Thyroid gland (tissue), 4 donors: ENCODE measurements at regions not wholly inside any gene's neighbourhood (a gene's known extent, or its start where the extent isn't known, plus 50 kb on each side); places are given as distances from the start of the nearest gene placed in this dataset.

Source experiments
- DNase-seq, 2 donors: peaks; one replicate each; pipeline ENCODE4 v3.0.0-alpha.2; 2019
- H3K27ac ChIP-seq, 3 donors: fragments of 200-600 bp; sonication (generic); 1 replicate in 2 of 3; 2 replicates in 1 of 3; pipeline ENCODE4 v1.5.1; 2016 to 2019; ENCODE audit warnings: mild to moderate bottlenecking in 1 of 3, moderate library complexity in 1 of 3
- H3K27me3 ChIP-seq: fragments of 200-600 bp; sonication (generic); one replicate; pipeline ENCODE4 v1.5.1; 2019
- H3K36me3 ChIP-seq, 2 donors: fragments of 200-600 bp; sonication (generic); one replicate each; pipeline ENCODE4 v1.5.1; 2016 to 2019
- H3K4me1 ChIP-seq, 2 donors: fragments of 200-600 bp; sonication (generic); one replicate each; pipeline ENCODE4 v1.5.1; 2017 to 2019
- H3K4me3 ChIP-seq, 3 donors: fragments of 200-600 bp; sonication (generic); replicated peaks in 1 of 3; 1 replicate in 2 of 3; 2 replicates in 1 of 3; pipeline ENCODE4 v1.5.1; 2016; ENCODE audit warnings: mild to moderate bottlenecking in 1 of 3
- H3K9me3 ChIP-seq: fragments of 200-600 bp; sonication (generic); one replicate; pipeline ENCODE4 v1.5.1; 2017
- POLR2A ChIP-seq, 2 donors: fragments of 450-650 bp; IDR thresholded peaks; one replicate each; pipeline ENCODE4 v1.6.1; 2017; ENCODE audit warnings: antibody characterized with exemption in 2 of 2, mild to moderate bottlenecking in 2 of 2, moderate library complexity in 1 of 2
- WGBS, 2 donors: methylation state at CpG; one replicate each; pipeline ENCODE4 v1.1.5; 2017; 5-methylcytosine and 5-hydroxymethylcytosine counted together
- intact Hi-C: fragments of 100-400 bp; cut with DNase I; formaldehyde crosslinking; loops from one replicate; pipeline ENCODE4 v1.15.1; 2023
- TF ChIP-seq, protein P1 (sequence below), 6 experiments: fragments of 200-600 bp in 3 of 6; fragments of 450-650 bp in 3 of 6; sonication (generic) in 3 of 6; IDR thresholded peaks; one replicate each; pipeline ENCODE4 v1.5.1; 2016 to 2019; ENCODE audit warnings: antibody characterized with exemption in 6 of 6, mild to moderate bottlenecking in 2 of 6, inconsistent platforms in 1 of 6, moderate library complexity in 1 of 6

GRCh38 chr6:155561966-155562364 is 106.3 kb upstream of the NOX3 start:
- H3K4me3 ChIP-seq, result no peak overlapping the region
- intact Hi-C loops, result no loop called here
- H3K36me3 ChIP-seq, result no peaks in the 10 kb centered on the region
- H3K27ac ChIP-seq, result no peak overlapping the region
- 86 to 90% methylated on average over 4 of the region's 4 CpGs for WGBS, 2 donors
- no peaks in the 10 kb centered on the region for H3K4me1 ChIP-seq
- no peaks in the 10 kb centered on the region for H3K9me3 ChIP-seq
- TF ChIP-seq, protein P1, sequence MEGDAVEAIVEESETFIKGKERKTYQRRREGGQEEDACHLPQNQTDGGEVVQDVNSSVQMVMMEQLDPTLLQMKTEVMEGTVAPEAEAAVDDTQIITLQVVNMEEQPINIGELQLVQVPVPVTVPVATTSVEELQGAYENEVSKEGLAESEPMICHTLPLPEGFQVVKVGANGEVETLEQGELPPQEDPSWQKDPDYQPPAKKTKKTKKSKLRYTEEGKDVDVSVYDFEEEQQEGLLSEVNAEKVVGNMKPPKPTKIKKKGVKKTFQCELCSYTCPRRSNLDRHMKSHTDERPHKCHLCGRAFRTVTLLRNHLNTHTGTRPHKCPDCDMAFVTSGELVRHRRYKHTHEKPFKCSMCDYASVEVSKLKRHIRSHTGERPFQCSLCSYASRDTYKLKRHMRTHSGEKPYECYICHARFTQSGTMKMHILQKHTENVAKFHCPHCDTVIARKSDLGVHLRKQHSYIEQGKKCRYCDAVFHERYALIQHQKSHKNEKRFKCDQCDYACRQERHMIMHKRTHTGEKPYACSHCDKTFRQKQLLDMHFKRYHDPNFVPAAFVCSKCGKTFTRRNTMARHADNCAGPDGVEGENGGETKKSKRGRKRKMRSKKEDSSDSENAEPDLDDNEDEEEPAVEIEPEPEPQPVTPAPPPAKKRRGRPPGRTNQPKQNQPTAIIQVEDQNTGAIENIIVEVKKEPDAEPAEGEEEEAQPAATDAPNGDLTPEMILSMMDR (IDR thresholded peaks at IDR 0.05), result no peak
- TF ChIP-seq POLR2A (IDR thresholded peaks at IDR 0.05), result no peak
- H3K27me3 ChIP-seq, result no peaks in the 10 kb centered on the region
- DNase-seq, result no peak

DNA sequence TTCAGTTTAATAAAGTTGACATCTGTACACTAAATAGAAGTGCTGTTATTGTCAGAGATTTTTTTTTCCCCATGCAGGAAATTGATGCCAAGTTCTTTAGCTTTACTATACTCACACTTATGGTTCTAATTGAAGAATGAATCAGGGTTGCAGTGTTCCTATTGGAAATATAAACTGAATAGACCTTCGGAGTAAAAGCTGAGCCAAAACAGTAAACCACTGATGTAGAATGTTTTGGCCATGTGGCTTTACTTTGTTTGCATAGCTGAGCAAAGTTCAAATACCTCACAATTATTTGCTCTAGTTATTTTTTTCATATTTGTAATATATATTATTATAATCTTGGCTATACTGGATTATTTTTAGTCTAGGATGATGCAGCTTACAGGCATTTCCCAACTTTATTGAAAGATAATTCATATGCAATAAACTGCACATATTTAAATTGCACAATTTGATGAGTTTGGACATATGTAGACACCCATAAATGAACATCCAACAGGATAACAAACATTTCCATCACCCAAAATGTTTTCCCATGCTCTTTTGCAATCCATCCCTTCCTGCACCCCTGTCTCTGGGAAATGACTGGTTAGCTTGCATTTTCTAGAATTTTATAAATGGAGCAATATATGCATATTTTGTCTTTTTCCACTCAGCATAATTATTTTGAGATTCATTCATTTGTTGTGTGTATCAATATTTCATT is 105.8 kb upstream of the NOX3 start:
- DNase-seq, result no peak
- intact Hi-C loops, result no loop called here
- WGBS, 2 donors, result 66 to 75% methylated on average over 1 of the region's 1 CpG
- no peaks in the 10 kb centered on the region for H3K9me3 ChIP-seq
- TF ChIP-seq, protein P1 (IDR thresholded peaks at IDR 0.05), result no peak
- TF ChIP-seq POLR2A (IDR thresholded peaks at IDR 0.05), result no peak
- no peaks in the 10 kb centered on the region for H3K27me3 ChIP-seq
- H3K27ac ChIP-seq, result no peak overlapping the region
- H3K4me1 ChIP-seq, result no peaks in the 10 kb centered on the region
- no peak overlapping the region for H3K4me3 ChIP-seq
- H3K36me3 ChIP-seq, result no peaks in the 10 kb centered on the region

GRCh38 chr6:155549928-155550327 is 94.3 kb upstream of the NOX3 start:
- whole genome bisulfite sequencing, 2 donors, result 79 to 90% methylated on average over 4 of the region's 4 CpGs
- Histone ChIP-seq H3K4me1 (no peaks in the 10 kb centered on the region), H3K36me3 (no peaks in the 10 kb centered on the region), H3K4me3 (no peak overlapping the region), H3K27ac (no peak overlapping the region), H3K9me3 (no peaks in the 10 kb centered on the region), H3K27me3 (no peaks in the 10 kb centered on the region)
- no peak for DNase-seq
- intact Hi-C loops, result no loop called here
- TF ChIP-seq, protein P1 (IDR thresholded peaks at IDR 0.05), result no peak

GRCh38 chr6:155549028-155549798 is 93.6 kb upstream of the NOX3 start:
- no peak for DNase-seq
- Histone ChIP-seq H3K27me3 (no peaks in the 10 kb centered on the region), H3K36me3 (no peaks in the 10 kb centered on the region), H3K4me3 (no peak overlapping the region), H3K27ac (no peak overlapping the region), H3K9me3 (no peaks in the 10 kb centered on the region), H3K4me1 (no peaks in the 10 kb centered on the region)
- 92 to 95% methylated on average over 9 of the region's 9 CpGs for WGBS, 2 donors
- TF ChIP-seq, protein P1 (IDR thresholded peaks at IDR 0.05), result no peak
- no peak for TF ChIP-seq POLR2A (IDR thresholded peaks at IDR 0.05)
- intact Hi-C loops, result no loop called here

DNA sequence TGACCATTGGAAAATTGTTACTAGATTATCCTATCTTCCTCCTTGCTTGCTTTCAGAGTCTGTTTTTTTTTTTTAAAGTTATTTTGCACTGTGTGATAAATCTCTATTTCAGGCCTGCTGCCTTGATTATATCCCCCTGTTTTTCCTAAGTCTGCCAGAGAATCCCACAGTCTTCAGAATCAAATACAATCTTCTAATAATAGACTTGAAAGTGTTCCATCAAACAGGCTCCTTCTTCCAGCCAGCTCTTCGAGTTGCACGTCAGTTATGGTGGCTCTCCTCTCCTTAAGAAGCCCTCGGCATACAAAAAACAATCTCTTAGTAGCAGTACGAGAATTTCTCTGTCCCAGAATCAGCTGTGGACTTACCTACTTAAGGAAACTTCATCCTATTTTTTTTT is 92.9 kb upstream of the NOX3 start:
- H3K27ac ChIP-seq, result no peak overlapping the region
- no peaks in the 10 kb centered on the region for H3K4me1 ChIP-seq
- no peaks in the 10 kb centered on the region for H3K27me3 ChIP-seq
- TF ChIP-seq POLR2A (IDR thresholded peaks at IDR 0.05), result no peak
- TF ChIP-seq, protein P1 (IDR thresholded peaks at IDR 0.05), result no peak
- no peaks in the 10 kb centered on the region for H3K9me3 ChIP-seq
- intact Hi-C loops, result no loop called here
- 82 to 94% methylated on average over 4 of the region's 4 CpGs for WGBS, 2 donors
- no peak overlapping the region for H3K4me3 ChIP-seq
- H3K36me3 ChIP-seq, result no peaks in the 10 kb centered on the region
- no peak for DNase-seq
